Left ventricle myocardium inferior (tissue), 1 donor: ENCODE measurements at regions not wholly inside any gene's neighbourhood (a gene's known extent, or its start where the extent isn't known, plus 50 kb on each side); places are given as distances from the start of the nearest gene placed in this dataset.

Experiments used
- DNase-seq: peaks from one replicate; pipeline ENCODE4 v3.0.0-alpha.2; 2020
- H3K27ac ChIP-seq: fragments of 200-600 bp; replicated peaks from 2 replicates; pipeline ENCODE4 v1.8.0; 2021
- H3K27me3 ChIP-seq: fragments of 200-600 bp; 2 replicates; pipeline ENCODE4 v1.8.0; 2021; ENCODE audit warnings: low read depth
- H3K36me3 ChIP-seq: fragments of 200-600 bp; 2 replicates; pipeline ENCODE4 v1.8.0; 2021
- H3K4me1 ChIP-seq: fragments of 200-600 bp; 2 replicates; pipeline ENCODE4 v1.8.0; 2021
- H3K4me3 ChIP-seq: fragments of 200-600 bp; 2 replicates; pipeline ENCODE4 v1.8.0; 2021; ENCODE audit warnings: mild to moderate bottlenecking, moderate library complexity
- H3K9me3 ChIP-seq: fragments of 200-600 bp; replicated peaks from 2 replicates; pipeline ENCODE4 v1.8.0; 2021
- intact Hi-C: fragments of 100-400 bp; cut with micrococcal nuclease; formaldehyde crosslinking; loops from one replicate; pipeline ENCODE4 v1.11.0; 2022
- TF ChIP-seq, protein P1 (sequence below): fragments of 200-600 bp; IDR thresholded peaks from 2 replicates; pipeline ENCODE4 v1.8.0; 2021; ENCODE audit warnings: antibody characterized with exemption, mild to moderate bottlenecking, borderline replicate concordance
- donor health status: DM: no; HTN: yes; CAD: no; lungs with severe emphysema.

DNA sequence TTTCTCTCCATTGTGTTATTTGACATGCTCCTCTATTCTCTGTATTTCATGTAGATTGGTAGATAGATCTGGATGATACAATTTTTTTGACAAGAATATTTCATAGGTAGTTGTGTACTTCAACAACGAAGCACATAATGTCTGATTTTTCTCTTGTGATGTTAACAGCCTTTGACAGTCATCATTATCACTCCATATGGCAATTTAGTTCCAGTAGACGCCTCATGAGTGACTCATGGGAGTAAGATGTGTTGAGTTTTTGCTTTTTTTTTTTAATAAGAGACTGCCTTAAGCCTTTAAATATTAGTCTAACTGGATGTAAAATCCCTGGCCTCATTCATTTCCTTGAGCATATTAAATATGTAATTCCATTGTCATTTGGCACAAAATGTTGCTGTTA, 123.5 kb upstream of the ZNF32 start:
- no peaks in the 10 kb centered on the region for H3K27me3 ChIP-seq
- intact Hi-C loops, result no loop called here
- peaks cover 23% of the 10 kb centered on the region for H3K9me3 ChIP-seq
- no peaks in the 10 kb centered on the region for H3K36me3 ChIP-seq
- H3K4me3 ChIP-seq, result no peak overlapping the region
- no peak for DNase-seq
- TF ChIP-seq, protein P1, sequence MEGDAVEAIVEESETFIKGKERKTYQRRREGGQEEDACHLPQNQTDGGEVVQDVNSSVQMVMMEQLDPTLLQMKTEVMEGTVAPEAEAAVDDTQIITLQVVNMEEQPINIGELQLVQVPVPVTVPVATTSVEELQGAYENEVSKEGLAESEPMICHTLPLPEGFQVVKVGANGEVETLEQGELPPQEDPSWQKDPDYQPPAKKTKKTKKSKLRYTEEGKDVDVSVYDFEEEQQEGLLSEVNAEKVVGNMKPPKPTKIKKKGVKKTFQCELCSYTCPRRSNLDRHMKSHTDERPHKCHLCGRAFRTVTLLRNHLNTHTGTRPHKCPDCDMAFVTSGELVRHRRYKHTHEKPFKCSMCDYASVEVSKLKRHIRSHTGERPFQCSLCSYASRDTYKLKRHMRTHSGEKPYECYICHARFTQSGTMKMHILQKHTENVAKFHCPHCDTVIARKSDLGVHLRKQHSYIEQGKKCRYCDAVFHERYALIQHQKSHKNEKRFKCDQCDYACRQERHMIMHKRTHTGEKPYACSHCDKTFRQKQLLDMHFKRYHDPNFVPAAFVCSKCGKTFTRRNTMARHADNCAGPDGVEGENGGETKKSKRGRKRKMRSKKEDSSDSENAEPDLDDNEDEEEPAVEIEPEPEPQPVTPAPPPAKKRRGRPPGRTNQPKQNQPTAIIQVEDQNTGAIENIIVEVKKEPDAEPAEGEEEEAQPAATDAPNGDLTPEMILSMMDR, result no peak
- H3K27ac ChIP-seq, result no peak overlapping the region
- H3K4me1 ChIP-seq, result no peaks in the 10 kb centered on the region

DNA sequence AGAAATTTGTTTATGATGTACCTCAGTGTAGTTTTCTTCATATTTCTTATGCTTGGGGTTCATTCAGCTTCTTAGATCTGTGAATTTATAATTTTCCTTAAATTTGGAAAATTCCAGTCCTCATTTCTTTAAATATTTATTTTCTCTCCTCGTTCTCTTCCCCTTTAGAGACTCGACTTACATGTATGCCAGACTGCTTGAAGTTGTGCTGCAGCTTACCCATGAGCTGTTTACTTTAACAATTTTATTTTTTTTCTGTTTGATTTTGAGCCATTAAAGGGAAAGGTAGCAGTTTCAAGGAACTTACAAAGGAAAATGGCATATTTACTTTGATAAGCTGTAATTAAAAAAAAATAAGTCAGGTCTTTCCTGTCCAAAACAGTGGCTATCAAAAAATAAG, 123.0 kb upstream of the ZNF32 start:
- intact Hi-C loops, result no loop called here
- Histone ChIP-seq H3K4me1 (no peaks in the 10 kb centered on the region), H3K9me3 (peaks cover 28% of the 10 kb centered on the region), H3K4me3 (no peak overlapping the region), H3K27me3 (no peaks in the 10 kb centered on the region), H3K36me3 (no peaks in the 10 kb centered on the region), H3K27ac (no peak overlapping the region)
- no peak for DNase-seq
- TF ChIP-seq, protein P1, result no peak

DNA sequence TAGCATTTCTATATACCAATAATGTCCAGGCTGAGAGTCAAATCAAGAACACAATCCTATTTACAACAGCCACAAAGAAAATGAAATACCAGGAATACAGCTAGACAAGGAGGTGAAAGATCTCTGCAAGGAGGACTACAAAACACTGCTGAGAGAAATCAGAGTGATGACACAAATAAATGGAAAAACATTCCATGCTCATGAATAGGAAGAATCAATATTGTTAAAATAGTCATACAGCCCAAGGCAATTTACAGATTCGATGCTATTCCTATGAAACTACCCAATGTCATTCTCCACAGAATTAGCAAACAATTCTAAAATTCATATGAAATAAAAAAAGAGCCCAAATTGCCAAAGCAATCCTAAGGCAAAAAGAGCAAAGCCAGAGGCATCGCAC, 116.8 kb upstream of the ZNF32 start:
- Histone ChIP-seq H3K4me1 (no peaks in the 10 kb centered on the region), H3K36me3 (no peaks in the 10 kb centered on the region), H3K9me3 (peaks cover 31% of the 10 kb centered on the region), H3K4me3 (no peak overlapping the region), H3K27ac (no peak overlapping the region), H3K27me3 (no peaks in the 10 kb centered on the region)
- intact Hi-C loops, result no loop called here
- TF ChIP-seq, protein P1, result no peak
- no peak for DNase-seq

DNA sequence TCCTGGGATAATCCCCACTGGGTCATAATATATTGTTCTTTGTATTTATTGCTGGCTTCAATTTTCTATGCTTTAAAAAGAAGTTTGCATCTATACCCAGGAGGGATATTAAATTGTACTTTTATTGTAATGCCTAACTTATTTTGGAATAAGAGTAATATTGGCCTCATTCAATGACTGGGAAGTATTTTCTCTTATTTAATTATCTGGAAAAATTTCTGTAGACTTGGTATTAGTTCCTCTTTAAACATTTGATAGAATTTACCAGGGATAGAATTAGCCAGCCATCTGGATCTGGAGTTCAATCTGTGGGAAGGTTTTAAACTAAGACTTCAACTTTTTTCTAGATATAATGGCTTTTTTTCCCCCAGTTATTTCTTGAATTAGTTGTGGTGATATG, 115.2 kb upstream of the ZNF32 start:
- intact Hi-C loops, result no loop called here

DNA sequence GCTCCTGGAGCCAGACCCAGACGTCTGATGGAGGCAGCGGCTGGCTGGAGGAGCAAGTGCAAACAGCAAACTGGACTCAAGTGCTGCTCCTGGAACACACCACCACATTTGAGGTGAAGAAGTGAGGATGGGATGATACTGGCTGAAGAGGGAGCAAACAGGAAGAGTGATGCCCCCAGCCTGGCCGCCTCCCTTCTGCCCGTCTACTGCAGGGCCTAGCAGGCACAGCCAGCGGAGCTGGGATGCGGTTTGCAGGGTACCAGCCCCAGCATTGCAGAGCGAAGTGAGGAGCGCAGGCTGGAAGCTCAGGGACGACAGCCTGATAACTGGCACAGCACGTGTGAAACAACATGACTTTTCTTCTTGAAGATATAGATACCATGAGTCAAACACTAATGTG, 111.8 kb upstream of the ZNF32 start:
- H3K27me3 ChIP-seq, result no peaks in the 10 kb centered on the region
- no peak for DNase-seq

More for the DNA sequence above, 115.2 kb upstream of the ZNF32 start:
- Histone ChIP-seq H3K27me3 (no peaks in the 10 kb centered on the region), H3K27ac (no peak overlapping the region), H3K4me3 (no peak overlapping the region), H3K4me1 (no peaks in the 10 kb centered on the region), H3K9me3 (peaks cover 31% of the 10 kb centered on the region), H3K36me3 (no peaks in the 10 kb centered on the region)
- DNase-seq, result no peak
- TF ChIP-seq, protein P1, result no peak

More for the DNA sequence above, 111.8 kb upstream of the ZNF32 start:
- TF ChIP-seq, protein P1, result no peak
- H3K27ac ChIP-seq, result no peak overlapping the region
- H3K9me3 ChIP-seq, result no peaks in the 10 kb centered on the region
- no peak overlapping the region for H3K4me3 ChIP-seq
- intact Hi-C loops, result no loop called here
- no peaks in the 10 kb centered on the region for H3K4me1 ChIP-seq
- no peaks in the 10 kb centered on the region for H3K36me3 ChIP-seq
